AG04450 (cell line): ENCODE measurements at regions not wholly inside any gene's neighbourhood (a gene's known extent, or its start where the extent isn't known, plus 50 kb on each side); places are given as distances from the start of the nearest gene placed in this dataset.

Experiments
- CTCF ChIA-PET: fragments of 300-600, 350-600 bp; formaldehyde crosslinking; extraction: SDS; loops from one replicate; lab custom pipeline; 2022; ENCODE audit warnings: antibody characterized with exemption, inconsistent platforms; lab: Charles Lee
- POLR2A ChIA-PET: fragments of 350-600 bp; formaldehyde crosslinking; extraction: SDS; loops from one replicate; lab custom pipeline; 2021; ENCODE audit warnings: antibody characterized with exemption, inconsistent platforms; lab: Yijun Ruan, JAX
- DNase-seq: peaks from one replicate; pipeline ENCODE4 v3.0.0-alpha.2; 2011; ENCODE audit warnings: low read depth, low spot score
- H3K27ac ChIP-seq: one replicate; pipeline ENCODE4 v1.5.1; 2012; ENCODE audit warnings: low read depth, low read length, control low read depth
- H3K27me3 ChIP-seq: one replicate; pipeline ENCODE4 v1.6.0; 2012; ENCODE audit warnings: low read length; ENCODE audit not compliant: control insufficient read depth, insufficient read depth
- H3K4me3 ChIP-seq: 2 replicates; pipeline ENCODE4 v1.5.1; 2011; ENCODE audit warnings: mild to moderate bottlenecking, low read depth, low read length, control low read depth
- H3K9me3 ChIP-seq: 2 replicates; pipeline ENCODE4 v1.5.1; 2012; ENCODE audit warnings: low read length; ENCODE audit not compliant: control insufficient read depth, insufficient read depth
- CTCF ChIP-seq: IDR thresholded peaks from 2 replicates; pipeline ENCODE4 v1.5.1; 2011; ENCODE audit warnings: low read depth, low read length, control low read depth, inconsistent platforms

GRCh38 chr12:75602106-75602505 lies 90.7 kb upstream of the KRR1 start:
- H3K27ac ChIP-seq: no peak overlapping the region
- no peak for DNase-seq
- no peaks in the 10 kb centered on the region for H3K27me3 ChIP-seq
- no peaks in the 10 kb centered on the region for H3K9me3 ChIP-seq
- ChIA-PET POLR2A (no interaction called here), CTCF (interaction anchor here (0.6 kb wide), 1 partner anchor 17 kb away, joined by 3 read pairs; no protein-coding TSS in a partner anchor)
- no peak for TF ChIP-seq CTCF
- no peak overlapping the region for H3K4me3 ChIP-seq

- TF ChIP-seq CTCF: no peak
- no peak overlapping the region for H3K4me3 ChIP-seq
- no peaks in the 10 kb centered on the region for H3K9me3 ChIP-seq
- H3K27ac ChIP-seq: no peak overlapping the region
- ChIA-PET CTCF (no interaction called here), POLR2A (no interaction called here)
- H3K27me3 ChIP-seq: no peaks in the 10 kb centered on the region
- DNase-seq: no peak
These were observed 88.7 kb upstream of the KRR1 start for GRCh38 chr12:75600146-75600545.

GRCh38 chr12:75599061-75599460 lies 87.7 kb upstream of the KRR1 start:
- DNase-seq: no peak
- ChIA-PET CTCF (interaction anchor here (0.5 kb wide), 1 partner anchor 22 kb away, joined by 3 read pairs; no protein-coding TSS in a partner anchor), POLR2A (no interaction called here)
- no peaks in the 10 kb centered on the region for H3K27me3 ChIP-seq
- no peaks in the 10 kb centered on the region for H3K9me3 ChIP-seq
- H3K4me3 ChIP-seq: no peak overlapping the region
- no peak overlapping the region for H3K27ac ChIP-seq
- TF ChIP-seq CTCF: no peak

- no peak for TF ChIP-seq CTCF
- CTCF ChIA-PET: interaction anchor here (1.0 kb wide), 1 partner anchor 69 kb away, joined by 3 read pairs; no protein-coding TSS in a partner anchor
- POLR2A ChIA-PET: no interaction called here
- Histone ChIP-seq H3K27ac (no peak overlapping the region), H3K27me3 (no peaks in the 10 kb centered on the region), H3K9me3 (no peaks in the 10 kb centered on the region), H3K4me3 (no peak overlapping the region)
- DNase-seq: no peak
These were observed 85.0 kb upstream of the KRR1 start for GRCh38 chr12:75596406-75596805.

GRCh38 chr12:75592638-75593335 lies 81.4 kb upstream of the KRR1 start:
- no peaks in the 10 kb centered on the region for H3K9me3 ChIP-seq
- DNase-seq: no peak
- no peak overlapping the region for H3K27ac ChIP-seq
- ChIA-PET POLR2A (no interaction called here), CTCF (no interaction called here)
- H3K4me3 ChIP-seq: no peak overlapping the region
- TF ChIP-seq CTCF: no peak
- H3K27me3 ChIP-seq: no peaks in the 10 kb centered on the region
